ENCODE measurements at regions not wholly inside any gene's neighbourhood (a gene's known extent, or its start where the extent isn't known, plus 50 kb on each side); places are given as distances from the start of the nearest gene placed in this dataset.
"Not testable (repeated sequence)": the region's sequence is repeated elsewhere in the genome, so short reads cannot be mapped to it uniquely, and the experiment has no call there.

GRCh38 chr3:82595530-82595929 is 834.1 kb upstream of the GBE1 start:
- no peak for DNase-seq

- DNase-seq: no peak
Observed at GRCh38 chr3:82587174-82587573, 825.7 kb upstream of the GBE1 start.

- no peak for DNase-seq
Observed at GRCh38 chr3:82586414-82586813, 825.0 kb upstream of the GBE1 start.

GRCh38 chr3:82586002-82586401 is 824.6 kb upstream of the GBE1 start:
- DNase-seq: not testable (repeated sequence)

- DNase-seq: not testable (repeated sequence)
Observed at GRCh38 chr3:82585591-82585990, 824.1 kb upstream of the GBE1 start.

- not testable (repeated sequence) for DNase-seq
Observed at GRCh38 chr3:82584861-82585260, 823.4 kb upstream of the GBE1 start.

GRCh38 chr3:82584415-82584814 is 823.0 kb upstream of the GBE1 start:
- DNase-seq: not testable (repeated sequence)

GRCh38 chr3:82581350-82581749 is 819.9 kb upstream of the GBE1 start:
- no peak for DNase-seq

GRCh38 chr3:82572721-82573120 is 811.3 kb upstream of the GBE1 start:
- DNase-seq: no peak

GRCh38 chr3:82568776-82569338 is 807.4 kb upstream of the GBE1 start:
- DNase-seq: no peak

- no peak for DNase-seq
Observed at GRCh38 chr3:82567029-82567600, 805.7 kb upstream of the GBE1 start.

GRCh38 chr3:82562896-82563295 is 801.5 kb upstream of the GBE1 start:
- no peak for DNase-seq

- no peak for DNase-seq
Observed at GRCh38 chr3:82561784-82562183, 800.3 kb upstream of the GBE1 start.

GRCh38 chr3:82558081-82558480 is 796.6 kb upstream of the GBE1 start:
- no peak for DNase-seq

- no peak for DNase-seq
Observed at GRCh38 chr3:82556113-82556512, 794.7 kb upstream of the GBE1 start.

- not testable (repeated sequence) for DNase-seq
Observed at GRCh38 chr3:82542556-82542955, 781.1 kb upstream of the GBE1 start.

- no peak for DNase-seq
Observed at GRCh38 chr3:82521657-82522056, 760.2 kb upstream of the GBE1 start.

GRCh38 chr3:82520846-82521245 is 759.4 kb upstream of the GBE1 start:
- no peak for DNase-seq

GRCh38 chr3:82509951-82510603 is 748.6 kb upstream of the GBE1 start:
- no peak for DNase-seq

- no peak for DNase-seq
Observed at GRCh38 chr3:82509106-82509842, 747.8 kb upstream of the GBE1 start.

- no peak for DNase-seq
Observed at GRCh38 chr3:82506204-82506603, 744.8 kb upstream of the GBE1 start.

GRCh38 chr3:82505079-82505756 is 743.8 kb upstream of the GBE1 start:
- no peak for DNase-seq

GRCh38 chr3:82498186-82498585 is 736.7 kb upstream of the GBE1 start:
- no peak for DNase-seq

Measured in activated naive CD4-positive, alpha-beta T cell treated with anti-CD3 and anti-CD28 coated beads, Interleukin-2, amount 50 U/mL, for 16 hours (primary cell).